AG20443 (cell line): ENCODE measurements at regions not wholly inside any gene's neighbourhood (a gene's known extent, or its start where the extent isn't known, plus 50 kb on each side); places are given as distances from the start of the nearest gene placed in this dataset.
"Not testable (repeated sequence)": the region's sequence is repeated elsewhere in the genome, so short reads cannot be mapped to it uniquely, and the experiment has no call there.

Experiments
- DNase-seq: peaks from one replicate; pipeline ENCODE4 v3.0.0; 2012; ENCODE audit warnings: low spot score, mixed read lengths

DNA sequence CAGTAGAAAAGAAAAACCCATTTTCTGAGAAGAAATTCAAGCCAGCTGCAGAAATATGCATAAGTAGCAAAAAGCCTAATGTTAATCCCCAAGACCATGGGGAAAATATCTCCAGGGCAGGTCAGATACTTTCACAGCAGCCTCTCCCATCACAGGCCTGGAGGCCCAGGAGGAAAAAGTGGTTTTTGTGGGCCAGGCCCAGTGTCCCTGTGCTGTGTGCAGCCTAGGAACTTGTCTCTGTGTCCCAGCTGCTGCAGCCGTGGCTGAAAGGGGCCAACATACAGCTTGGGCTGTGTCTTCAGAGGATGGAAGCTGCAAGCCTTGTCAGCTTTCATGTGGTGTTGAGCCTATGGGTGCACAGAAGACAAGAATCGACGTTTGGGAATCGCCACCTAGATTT, 581.0 kb downstream of the C4orf33 start:
- DNase-seq, result no peak

DNA sequence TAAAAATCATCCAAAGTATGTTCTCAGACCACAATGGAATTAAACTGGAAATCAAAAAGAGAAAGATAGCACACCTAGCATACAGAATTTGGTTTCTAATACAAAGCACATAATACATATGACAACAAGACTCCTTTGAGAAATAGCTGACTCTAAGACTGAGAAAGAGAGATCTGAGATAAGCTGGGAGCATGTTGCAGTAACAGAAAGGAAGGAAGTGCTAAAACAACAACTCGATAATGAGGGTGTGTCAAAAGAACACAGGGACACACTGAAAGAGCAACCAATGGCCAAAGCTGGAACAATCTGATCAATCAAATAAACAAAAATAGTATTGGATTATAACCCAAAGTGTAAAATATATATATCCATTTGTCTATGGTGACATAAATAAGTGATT, 586.6 kb downstream of the C4orf33 start:
- no peak for DNase-seq

DNA sequence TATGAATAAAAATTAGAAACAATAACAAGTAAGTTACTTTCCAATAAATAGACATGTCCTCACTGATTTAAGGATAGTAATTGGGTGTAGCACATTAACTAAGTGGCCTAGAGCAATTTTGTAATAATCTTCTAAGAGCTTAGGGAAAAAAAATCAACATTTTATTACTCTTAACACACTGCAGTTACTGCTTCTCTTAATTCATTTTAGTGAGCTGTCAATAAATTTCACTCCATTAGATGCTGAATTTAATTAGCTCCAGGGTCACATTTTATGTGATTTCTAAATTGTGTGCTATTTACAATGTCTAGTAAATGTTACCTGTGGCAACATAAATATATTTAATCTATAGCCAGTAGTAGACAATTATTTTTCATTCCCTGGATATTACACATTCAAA, 612.0 kb downstream of the C4orf33 start:
- DNase-seq, result no peak

DNA sequence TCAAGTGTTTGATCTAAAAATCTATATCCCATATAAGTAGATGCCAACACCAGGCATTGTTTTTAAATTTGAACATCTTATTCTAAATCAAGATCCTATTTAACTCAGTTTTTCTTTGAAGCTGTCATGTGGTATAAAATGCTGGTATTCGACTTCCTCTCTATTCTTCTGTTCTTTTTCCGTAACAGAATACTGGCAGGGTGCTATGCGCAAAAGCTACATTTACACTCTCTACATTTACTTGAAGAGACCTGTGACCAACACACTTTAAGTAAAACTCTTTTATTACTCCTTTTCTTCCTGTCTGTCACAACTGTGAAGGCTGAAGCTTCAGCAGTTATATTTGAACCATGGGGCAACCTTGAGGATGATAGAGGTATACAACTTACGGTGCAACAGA, 612.8 kb downstream of the C4orf33 start:
- no peak for DNase-seq

DNA sequence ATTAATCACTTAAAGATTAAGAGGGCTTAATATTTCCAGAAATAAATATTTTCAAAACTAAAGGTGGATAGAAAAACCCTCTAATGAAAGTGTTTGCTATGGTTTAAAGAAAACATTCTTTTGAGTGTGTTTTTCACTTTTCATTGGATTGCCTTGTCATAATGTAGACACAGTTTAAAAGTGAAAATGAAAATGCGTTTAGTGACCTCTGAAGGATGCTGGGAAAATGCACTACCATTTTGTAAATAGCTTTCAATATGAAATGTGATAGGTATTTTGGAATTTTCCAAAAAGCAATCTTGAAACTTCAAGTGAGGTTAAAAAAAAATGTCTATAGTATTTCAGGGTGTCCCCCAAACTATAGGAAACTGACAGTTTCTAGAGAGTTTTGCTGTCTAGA, 642.2 kb downstream of the C4orf33 start:
- DNase-seq, result no peak

DNA sequence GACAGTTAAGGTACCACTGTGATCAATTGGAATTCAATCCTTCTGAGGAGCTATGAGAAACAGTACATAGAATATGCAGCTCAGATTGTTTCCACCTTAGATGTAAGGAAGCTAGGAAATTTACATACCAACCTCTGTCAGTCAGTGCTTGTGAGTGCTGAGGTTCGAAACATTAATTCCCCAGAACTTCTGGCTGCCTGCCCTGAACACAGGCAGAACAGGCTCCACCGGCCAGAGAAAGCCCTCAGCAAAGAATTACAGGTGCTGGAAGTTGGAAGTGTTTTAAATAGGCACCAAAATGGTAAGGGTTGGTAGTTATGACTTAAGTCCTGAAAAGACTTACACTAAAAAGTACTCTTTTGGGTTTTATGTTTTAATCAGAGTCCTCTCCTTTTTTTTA, 651.8 kb downstream of the C4orf33 start:
- no peak for DNase-seq

DNA sequence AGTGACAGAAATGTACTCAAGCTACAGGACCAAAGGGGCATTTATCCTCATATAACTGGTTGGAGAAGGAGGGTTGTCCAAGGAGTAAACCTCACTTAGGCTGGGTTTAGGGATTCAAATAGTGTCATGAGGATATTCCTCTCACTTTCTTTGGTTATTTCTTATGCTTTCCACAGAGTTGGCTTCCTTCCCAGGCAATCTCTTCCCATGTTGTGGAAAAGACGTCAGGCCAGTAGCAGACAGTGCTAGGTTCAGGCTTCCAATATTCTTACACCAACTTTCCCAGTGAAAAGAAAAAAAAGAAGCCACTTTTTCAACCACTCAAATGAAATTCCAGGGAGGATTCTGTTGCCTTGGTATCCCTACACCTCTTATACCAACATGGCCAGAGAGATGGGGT, 653.0 kb downstream of the C4orf33 start:
- DNase-seq, result no peak

DNA sequence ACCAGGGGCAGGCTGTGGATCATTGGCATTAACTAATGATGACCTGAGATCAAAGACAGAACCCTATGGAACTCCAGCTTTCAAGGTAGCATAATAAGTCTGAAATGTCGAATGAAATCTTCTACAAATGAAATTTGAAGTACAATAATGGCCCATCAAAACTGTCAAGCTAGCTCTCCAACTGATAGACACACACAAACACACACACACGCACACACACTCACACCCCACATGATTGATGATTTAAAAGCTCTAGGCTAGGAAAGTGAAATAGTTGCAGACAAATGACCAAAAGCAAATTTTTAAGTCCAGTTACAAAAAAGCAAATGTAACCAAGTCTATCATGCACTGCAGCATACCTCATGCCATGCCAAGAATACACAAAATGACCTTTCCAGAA, 655.7 kb downstream of the C4orf33 start:
- DNase-seq, result no peak

DNA sequence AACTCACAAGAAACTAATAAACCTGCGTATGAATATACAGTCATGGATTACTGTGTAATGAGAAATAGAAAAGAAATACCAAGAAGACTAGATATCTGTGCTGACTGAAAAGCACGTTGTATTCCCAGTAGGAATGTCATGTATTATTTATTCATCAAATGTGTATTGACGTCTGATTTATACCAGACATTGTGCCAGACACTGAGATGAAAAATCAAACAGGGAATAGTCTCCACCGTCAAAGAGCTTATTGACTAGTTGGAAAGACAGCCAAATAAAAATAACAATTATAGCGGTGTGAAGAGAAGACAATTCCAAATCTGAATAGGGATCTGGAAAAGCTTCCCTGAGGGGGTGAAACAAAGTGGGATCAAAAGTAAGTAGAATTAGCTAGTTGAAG, 687.6 kb downstream of the C4orf33 start:
- DNase-seq, result no peak

DNA sequence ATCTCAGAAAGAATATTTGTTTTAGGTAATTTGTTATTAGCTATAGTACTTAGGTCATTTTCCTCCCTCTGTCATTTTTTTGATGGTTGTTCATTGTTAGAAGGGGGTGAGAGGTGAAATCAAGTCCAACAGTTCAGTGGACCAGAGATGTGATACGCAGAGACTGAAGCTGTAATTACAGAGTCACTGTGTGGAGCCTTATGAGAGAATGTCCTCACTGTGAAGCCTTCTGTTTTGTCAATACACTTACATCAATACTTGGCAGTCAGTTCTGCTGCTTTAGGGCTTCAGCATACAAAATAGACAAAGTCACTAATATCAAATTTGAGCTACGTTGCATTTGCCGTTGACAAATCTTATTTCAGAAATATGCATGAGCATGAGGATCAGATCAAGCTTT, 692.5 kb downstream of the C4orf33 start:
- DNase-seq, result no peak

DNA sequence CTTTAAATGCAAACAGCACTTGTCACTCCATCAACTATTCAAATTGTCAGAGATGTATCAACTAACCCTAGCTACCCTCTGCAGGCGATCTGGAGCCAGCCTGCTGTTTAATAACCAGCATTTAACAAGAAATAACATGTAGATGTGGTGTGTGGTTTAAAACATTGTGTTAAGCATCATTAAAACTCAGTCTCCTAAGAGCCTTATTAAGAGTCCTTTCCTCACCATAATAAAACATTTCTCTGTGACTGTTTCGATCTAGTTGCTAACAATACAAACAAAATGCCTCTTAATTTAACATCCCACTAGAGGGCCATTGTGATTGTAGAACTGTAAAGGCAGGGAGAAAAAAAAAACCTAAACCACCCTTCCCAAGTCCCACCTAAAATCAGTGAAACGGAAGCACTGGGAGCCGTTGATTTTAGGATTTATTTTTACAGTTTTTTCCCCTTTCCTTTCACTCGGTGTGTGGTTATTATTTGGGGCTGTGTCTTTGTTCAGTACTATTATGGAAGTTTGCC, 708.6 kb downstream of the C4orf33 start:
- DNase-seq, result no peak

DNA sequence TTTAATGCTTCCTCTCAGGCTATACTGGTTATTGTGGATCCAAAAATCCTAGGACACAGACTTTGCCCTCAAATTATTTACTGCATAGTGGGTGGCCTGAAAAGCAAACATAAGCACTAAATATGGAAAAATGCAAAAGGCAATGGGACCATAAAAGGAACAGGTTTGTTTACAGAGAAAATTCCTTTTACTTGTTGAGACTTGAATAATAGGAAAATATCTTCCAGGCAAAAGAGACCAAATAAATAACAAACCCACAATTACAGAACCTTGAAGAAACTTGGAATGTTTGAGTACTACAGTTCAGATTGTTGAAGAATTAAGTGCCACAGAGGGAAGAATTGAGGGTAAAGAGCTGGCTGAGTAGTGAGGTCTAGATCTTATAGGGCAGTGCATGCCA, 711.0 kb downstream of the C4orf33 start:
- DNase-seq, result no peak

DNA sequence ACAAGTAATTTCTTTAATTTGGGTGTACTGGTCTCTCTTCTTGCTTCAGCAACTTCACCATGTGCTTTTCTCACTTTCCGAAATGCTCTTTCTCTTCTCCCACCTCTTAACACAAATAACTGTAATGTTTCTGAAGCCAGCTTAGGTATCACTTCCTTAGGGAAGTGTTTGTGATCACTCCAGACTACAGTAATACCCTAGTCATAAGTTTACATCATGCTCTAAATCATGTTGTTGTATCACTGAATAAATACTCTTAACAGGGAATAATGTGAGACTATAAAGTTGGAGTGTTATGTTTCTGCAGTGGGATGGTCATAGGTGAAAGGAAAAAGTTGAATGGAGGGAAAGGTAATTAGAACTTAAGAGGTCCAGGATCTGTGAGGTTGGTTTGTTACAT, 712.3 kb downstream of the C4orf33 start:
- DNase-seq, result no peak

DNA sequence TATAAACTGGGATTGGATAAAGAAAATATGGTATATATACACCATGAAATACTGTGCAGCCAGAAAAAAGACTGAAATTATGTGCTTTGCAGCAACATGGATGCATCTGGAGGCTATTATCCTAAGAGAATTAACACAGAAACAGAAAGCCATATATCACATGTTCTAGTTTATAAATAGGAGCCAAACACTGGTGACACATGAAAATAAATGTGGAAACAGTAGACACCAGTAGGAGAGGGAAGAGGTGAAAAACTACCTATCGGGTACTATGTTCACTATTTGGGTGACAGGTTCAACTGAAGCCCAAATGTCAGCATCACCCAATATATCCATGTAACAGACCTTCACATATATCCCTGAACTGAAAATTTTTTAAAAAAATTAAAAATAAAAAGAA, 725.1 kb downstream of the C4orf33 start:
- DNase-seq, result no peak

DNA sequence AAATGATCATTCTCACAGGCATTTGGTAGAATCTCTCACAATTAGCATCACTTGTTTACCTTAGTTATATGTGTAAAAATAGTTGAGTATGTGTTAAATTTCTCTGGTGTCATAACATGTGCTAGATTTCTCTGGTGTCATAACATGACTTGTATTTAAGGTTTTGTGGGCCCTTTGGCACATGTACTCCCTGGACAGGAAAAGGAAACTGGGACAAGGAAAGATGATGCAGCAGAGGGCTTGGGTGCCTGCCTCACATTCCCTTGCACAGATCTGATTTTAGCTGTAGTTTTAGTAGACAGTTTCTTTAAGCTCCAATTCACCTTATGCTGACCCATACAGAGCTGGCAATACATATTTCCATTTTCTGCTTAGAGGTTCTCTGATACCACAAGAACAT, 726.0 kb downstream of the C4orf33 start:
- DNase-seq, result no peak

DNA sequence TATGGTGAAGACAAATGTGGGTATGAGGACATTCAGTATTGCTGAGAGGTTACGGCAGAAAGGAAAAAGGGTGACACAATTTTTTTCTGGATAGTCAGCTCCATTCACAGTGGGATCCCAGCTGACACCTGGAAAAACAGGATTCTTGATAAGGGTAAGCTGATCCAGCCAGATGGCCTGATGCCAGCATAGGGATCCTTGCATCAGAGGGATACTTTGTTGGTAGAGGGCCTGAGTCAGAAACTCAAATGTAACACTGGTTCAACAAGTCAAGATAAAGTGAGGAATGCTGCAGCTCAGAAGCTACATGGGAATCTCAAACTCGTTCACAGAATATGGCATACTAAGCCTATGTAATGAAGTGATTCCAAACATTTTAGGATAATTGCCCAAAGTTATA, 726.7 kb downstream of the C4orf33 start:
- no peak for DNase-seq

DNA sequence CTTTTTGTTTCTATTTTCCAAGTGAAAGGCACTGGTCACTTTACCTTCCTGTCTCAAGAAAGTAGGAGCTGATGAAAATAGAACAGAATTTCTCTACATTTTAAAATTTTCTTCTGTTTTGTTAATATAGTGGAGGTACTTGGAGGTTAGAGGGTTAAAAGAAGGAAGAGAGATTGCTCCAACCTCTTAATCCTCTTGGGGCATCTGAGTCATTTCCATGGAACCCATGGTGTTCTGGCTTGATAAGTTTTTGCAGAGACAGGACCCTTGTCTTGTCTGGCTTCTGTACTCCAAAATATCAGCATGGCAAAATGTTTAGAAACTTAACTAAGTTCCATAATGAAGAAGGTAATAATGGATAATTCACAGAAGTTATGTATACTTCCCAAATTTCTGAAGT, 727.2 kb downstream of the C4orf33 start:
- DNase-seq, result no peak

DNA sequence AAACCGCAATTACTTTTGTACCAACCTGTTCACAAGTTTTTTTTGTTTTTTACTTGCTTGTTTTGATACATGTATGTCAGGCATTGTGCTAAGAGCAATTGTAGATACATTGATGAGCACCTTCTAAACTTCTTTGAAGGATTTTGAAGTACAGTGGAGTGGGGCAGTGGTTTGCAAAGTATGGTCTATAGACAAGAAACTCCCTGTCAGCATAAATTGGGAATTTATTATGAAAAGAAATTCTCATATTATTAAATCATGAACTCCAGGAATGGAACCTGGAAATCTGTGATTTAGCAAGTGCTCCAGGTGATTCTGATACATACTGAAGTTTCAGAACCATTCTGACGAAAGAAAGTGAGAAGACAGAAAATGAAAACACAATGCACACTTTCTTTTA, 733.4 kb downstream of the C4orf33 start:
- DNase-seq, result no peak

DNA sequence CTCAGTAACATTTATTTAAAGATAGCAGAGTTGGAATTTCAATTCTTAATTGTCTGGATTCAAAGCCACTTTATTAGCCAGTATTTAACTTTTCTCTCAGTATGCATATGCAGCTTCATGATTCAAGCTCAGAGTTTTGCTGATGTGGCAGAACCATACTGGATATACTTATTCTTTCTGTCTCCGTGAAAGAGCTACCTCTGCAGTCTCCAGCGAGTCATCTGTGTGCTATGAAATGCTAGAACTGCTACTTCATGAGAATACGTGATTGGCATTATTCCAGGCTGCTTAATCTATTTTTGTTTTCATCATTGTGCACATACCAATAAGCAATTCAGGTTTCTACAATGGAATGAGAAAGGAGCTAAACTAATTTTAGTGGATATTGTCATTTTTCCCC, 743.7 kb downstream of the C4orf33 start:
- DNase-seq, result no peak

DNA sequence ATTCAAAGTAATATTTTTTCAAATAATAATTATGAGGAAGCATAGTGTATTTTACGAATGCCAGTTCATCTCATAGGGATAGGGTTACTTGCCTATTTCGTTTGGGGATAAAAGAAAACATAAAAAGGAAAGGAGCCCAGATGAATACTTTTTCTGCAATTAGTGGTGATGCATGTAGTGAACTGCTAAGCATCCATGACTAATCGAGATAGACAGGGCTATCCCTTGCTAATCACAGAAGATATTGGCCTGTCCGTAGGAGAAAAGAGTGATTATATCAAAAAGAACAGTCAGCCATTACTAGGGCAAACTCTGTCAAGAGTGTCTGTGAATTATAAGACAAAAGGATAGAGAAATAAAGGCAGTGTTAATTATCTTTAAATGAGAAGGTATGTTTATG, 746.1 kb downstream of the C4orf33 start:
- no peak for DNase-seq

DNA sequence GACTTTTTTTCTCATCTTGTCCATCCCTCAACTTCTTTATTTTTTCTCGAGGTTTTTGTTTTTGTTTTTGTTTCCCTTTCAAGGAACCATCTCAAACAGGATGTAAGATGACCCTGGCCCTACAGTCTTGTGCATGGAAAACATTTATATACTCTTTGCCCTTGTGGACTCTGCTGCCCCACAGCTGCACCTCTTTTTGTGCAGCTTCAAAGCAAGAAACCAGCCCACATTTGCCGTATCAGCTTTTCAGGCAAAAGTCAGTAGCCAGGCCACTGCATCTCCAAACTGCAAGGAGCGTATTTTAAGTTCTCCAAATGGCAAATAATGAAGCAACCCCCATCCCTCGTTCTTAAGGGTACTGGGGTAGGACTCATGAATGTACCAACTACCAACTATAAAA, 756.5 kb downstream of the C4orf33 start:
- DNase-seq, result no peak

DNA sequence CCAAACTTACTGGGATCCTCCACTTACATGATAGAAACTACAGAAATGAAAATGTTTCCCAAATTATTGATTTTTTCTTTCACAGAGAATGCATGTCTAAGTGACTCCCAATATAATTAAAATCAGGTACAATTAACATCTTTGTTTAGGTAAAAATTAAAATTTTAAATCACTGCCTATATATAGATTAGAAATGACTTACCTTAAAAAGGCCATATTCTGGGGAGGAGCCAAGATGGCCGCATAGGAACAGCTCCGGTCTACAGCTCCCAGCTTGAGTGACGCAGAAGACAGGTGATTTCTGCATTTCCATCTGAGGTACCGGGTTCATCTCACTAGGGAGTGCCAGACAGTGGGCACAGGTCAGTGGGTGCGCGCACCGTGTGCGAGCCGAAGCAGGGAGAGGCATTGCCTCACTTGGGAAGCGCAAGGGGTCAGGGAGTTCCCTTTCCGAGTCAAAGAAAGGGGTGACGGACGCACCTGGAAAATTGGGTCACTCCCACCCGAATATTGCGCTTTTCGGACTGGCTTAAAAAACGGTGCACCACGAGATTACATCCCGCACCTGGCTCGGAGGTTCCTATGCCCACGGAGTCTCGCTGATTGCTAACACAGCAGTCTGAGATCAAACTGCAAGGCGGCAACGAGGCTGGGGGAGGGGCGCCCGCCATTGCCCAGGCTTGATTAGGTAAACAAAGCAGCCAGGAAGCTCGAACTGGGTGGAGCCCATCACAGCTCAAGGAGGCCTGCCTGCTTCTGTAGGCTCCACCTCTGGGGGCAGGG, 757.9 kb downstream of the C4orf33 start:
- not testable (repeated sequence) for DNase-seq

DNA sequence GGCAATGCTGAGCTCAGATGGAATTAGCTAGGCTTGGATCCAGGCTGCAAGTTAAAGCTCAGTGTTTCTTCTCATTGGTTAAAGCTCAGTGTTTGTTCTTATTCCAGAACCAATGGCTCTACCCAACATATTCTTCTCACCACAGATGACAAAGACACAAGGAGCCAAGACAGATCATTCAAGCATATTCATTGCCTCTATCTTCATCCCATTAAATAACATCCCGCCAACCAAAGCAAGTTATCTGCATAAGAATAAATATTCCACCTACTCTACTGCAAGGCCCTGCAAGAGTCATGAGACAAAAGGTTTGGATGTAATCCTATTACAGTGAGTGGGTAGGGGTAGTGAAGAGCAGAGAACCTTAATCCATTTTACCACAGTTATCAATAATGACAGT, 766.5 kb downstream of the C4orf33 start:
- no peak for DNase-seq

DNA sequence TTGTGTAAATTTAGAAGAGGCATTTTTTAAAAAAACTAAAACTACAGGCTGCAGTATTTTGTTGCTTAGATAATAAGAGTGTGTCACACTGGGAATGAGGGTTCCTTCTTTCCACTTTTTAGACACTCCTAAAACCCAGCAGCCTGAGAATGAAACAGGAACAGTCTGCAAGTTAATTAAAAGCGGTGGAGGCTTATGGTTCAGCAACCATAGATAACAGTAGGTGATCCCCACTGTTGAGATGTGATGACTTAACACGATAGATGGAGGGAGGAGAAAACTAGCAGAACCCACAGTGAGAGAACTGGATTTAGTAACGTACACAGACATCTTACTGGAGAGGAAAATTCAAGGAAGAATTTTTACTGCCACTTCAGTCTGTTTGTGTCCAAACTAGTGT, 767.3 kb downstream of the C4orf33 start:
- DNase-seq, result no peak
